ENCODE measurements at regions not wholly inside any gene's neighbourhood (a gene's known extent, or its start where the extent isn't known, plus 50 kb on each side); places are given as distances from the start of the nearest gene placed in this dataset.

DNA sequence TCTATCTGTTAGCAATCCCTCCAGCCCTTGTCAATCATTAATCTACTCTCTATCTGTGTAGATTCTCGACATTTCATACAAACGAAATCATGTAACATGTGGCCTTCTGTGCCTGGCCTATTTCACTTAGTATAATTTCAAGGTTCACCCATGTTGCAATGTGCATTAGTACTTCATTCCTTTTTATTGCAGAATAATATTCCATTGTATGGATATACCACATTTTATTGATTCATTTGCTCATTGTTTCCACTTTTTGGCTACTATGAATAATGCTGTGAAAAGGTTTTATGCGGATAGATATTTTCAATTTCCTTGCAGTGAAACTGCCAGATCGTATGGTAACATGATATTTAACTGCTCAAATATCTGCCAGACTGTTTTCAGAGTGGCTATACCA is 100.1 kb downstream of the MIAT start:
- TF ChIP-seq, protein P1, sequence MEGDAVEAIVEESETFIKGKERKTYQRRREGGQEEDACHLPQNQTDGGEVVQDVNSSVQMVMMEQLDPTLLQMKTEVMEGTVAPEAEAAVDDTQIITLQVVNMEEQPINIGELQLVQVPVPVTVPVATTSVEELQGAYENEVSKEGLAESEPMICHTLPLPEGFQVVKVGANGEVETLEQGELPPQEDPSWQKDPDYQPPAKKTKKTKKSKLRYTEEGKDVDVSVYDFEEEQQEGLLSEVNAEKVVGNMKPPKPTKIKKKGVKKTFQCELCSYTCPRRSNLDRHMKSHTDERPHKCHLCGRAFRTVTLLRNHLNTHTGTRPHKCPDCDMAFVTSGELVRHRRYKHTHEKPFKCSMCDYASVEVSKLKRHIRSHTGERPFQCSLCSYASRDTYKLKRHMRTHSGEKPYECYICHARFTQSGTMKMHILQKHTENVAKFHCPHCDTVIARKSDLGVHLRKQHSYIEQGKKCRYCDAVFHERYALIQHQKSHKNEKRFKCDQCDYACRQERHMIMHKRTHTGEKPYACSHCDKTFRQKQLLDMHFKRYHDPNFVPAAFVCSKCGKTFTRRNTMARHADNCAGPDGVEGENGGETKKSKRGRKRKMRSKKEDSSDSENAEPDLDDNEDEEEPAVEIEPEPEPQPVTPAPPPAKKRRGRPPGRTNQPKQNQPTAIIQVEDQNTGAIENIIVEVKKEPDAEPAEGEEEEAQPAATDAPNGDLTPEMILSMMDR (conservative IDR thresholded peaks at IDR 0.05; ENCODE audit: low read depth, low read length): no peak
- H3K4me3 ChIP-seq (ENCODE audit: low read length): no peak overlapping the region
- no peak for DNase-seq (ENCODE audit: low read depth)

- no peak for DNase-seq (ENCODE audit: low read depth)
- TF ChIP-seq, protein P1 (conservative IDR thresholded peaks at IDR 0.05; ENCODE audit: low read depth, low read length): no peak
- H3K4me3 ChIP-seq (ENCODE audit: low read length): no peak overlapping the region
Measured at GRCh38 chr22:26762503-26763472, 105.4 kb downstream of the MIAT start.

- DNase-seq (ENCODE audit: low read depth): peak; percentile 45
- H3K4me3 ChIP-seq (ENCODE audit: low read length): no peak overlapping the region
Measured at GRCh38 chr22:26763633-26764361, 106.4 kb downstream of the MIAT start.

GRCh38 chr22:26766510-26767350 is 109.3 kb downstream of the MIAT start:
- H3K4me3 ChIP-seq (ENCODE audit: low read length): no peak overlapping the region
- no peak for DNase-seq (ENCODE audit: low read depth)
- TF ChIP-seq, protein P1 (conservative IDR thresholded peaks at IDR 0.05; ENCODE audit: low read depth, low read length): no peak

More at GRCh38 chr22:26763633-26764361, 106.4 kb downstream of the MIAT start:
- TF ChIP-seq, protein P1 (conservative IDR thresholded peaks at IDR 0.05; ENCODE audit: low read depth, low read length): no peak

DNA sequence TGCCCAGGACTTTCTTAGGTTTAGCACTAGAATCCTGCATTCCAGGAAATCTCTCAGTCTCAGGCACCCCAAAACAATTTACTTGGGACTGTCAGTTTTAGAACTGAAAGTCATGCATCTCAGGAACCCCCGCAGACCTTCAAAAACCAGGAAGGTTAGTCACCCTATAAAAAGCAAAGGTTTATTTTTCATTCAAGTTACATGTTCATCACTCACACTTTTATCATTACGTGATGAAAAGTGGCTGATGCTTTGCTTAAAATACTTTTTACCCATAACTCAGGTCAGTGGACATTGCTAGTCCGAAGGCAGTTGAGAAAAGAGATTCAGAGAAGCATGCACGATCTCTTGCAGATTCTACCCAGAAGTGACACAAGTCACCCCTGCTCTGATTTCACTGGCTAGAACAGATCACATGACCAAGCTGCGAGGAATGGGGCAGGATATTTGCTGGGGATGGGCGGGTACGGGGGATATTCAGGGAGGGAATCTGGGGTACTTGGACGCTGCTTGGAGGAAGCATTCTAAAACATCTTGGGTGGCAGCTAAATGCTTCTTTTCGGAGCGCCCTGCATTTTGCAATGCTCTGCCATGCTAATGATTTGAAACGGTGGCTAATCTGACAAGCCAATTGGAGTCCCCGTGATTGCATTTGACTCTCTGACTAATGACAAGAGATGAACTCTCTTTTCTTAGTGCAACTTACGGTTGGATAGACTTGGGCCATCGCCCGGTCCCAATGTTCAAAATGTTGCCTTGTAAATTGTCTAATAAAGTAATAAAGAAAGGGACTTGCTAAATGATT is 110.2 kb downstream of the MIAT start:
- TF ChIP-seq, protein P1 (conservative IDR thresholded peaks at IDR 0.05; ENCODE audit: low read depth, low read length): no peak
- DNase-seq (ENCODE audit: low read depth): no peak
- H3K4me3 ChIP-seq (ENCODE audit: low read length): no peak overlapping the region

GRCh38 chr22:26768156-26768515 is 110.7 kb downstream of the MIAT start:
- H3K4me3 ChIP-seq (ENCODE audit: low read length): no peak overlapping the region
- DNase-seq (ENCODE audit: low read depth): no peak
- TF ChIP-seq, protein P1 (conservative IDR thresholded peaks at IDR 0.05; ENCODE audit: low read depth, low read length): no peak
